IMR-90 (cell line): ENCODE measurements at regions not wholly inside any gene's neighbourhood (a gene's known extent, or its start where the extent isn't known, plus 50 kb on each side); places are given as distances from the start of the nearest gene placed in this dataset.

Source experiments
- ATAC-seq: fragments of 200-7000 bp; cut with Tn5 transposase; 2 replicates; pipeline ENCODE4 v1.9.1; 2020; ENCODE audit warnings: low read depth, mild to moderate bottlenecking, moderate library complexity
- BruUV-seq: library from RNA; stranded (reverse); fragments of 400-500 nt; replicated peaks from 2 replicates; lab custom pipeline; 2021; lab: Mats Ljungman, UMichigan
- CTCF ChIA-PET: fragments of 300-600 bp; formaldehyde crosslinking; extraction: SDS; loops from one replicate; lab custom pipeline; 2021; ENCODE audit warnings: antibody characterized with exemption; lab: Yijun Ruan, JAX
- POLR2A ChIA-PET: fragments of 300-600 bp; sonication (Branson Sonifier 250); formaldehyde crosslinking; loops from one replicate; lab custom pipeline; 2022; ENCODE audit warnings: antibody characterized with exemption; ENCODE audit not compliant: unreplicated experiment; lab: Charles Lee
- DNase-seq: peaks from one replicate; pipeline ENCODE4 v3.0.0; 2013
- H2AFZ ChIP-seq: replicated peaks from 2 replicates; pipeline ENCODE3; 2013; ENCODE audit warnings: low read length, mild to moderate bottlenecking; ENCODE audit not compliant: poor library complexity
- H2AK5ac ChIP-seq: 2 replicates; pipeline ENCODE4 v1.6.1; 2013; ENCODE audit warnings: low read depth, low read length, inconsistent platforms
- H2AK9ac ChIP-seq: replicated peaks from 2 replicates; pipeline ENCODE3; 2013; ENCODE audit warnings: mild to moderate bottlenecking, low read depth, low read length, moderate library complexity; ENCODE audit not compliant: poor library complexity
- H2BK120ac ChIP-seq: 2 replicates; pipeline ENCODE4 v1.6.1; 2013; ENCODE audit warnings: low read depth, low read length, inconsistent platforms
- H2BK15ac ChIP-seq: 3 replicates; pipeline ENCODE4 v1.6.1; 2013; ENCODE audit warnings: low read depth, low read length, inconsistent platforms
- H2BK20ac ChIP-seq: 2 replicates; pipeline ENCODE4 v1.6.1; 2013; ENCODE audit warnings: low read depth, mild to moderate bottlenecking, inconsistent platforms, low read length, moderate library complexity
- H2BK5ac ChIP-seq: 2 replicates; pipeline ENCODE4 v1.6.1; 2013; ENCODE audit warnings: mild to moderate bottlenecking, low read depth, low read length, inconsistent platforms; ENCODE audit not compliant: poor library complexity, severe bottlenecking
- H3K14ac ChIP-seq: replicated peaks from 2 replicates; pipeline ENCODE4 v1.6.1; 2013; ENCODE audit warnings: low read depth, low read length, inconsistent platforms
- H3K18ac ChIP-seq: 2 replicates; pipeline ENCODE4 v1.6.1; 2013; ENCODE audit warnings: low read depth, low read length, control low read depth
- H3K23ac ChIP-seq: 2 replicates; pipeline ENCODE4 v1.6.1; 2013; ENCODE audit warnings: low read depth, low read length, inconsistent platforms
- H3K27ac ChIP-seq: 2 replicates; pipeline ENCODE4 v1.5.1; 2013; ENCODE audit warnings: mild to moderate bottlenecking, control low read depth, low read length; ENCODE audit not compliant: insufficient read depth
- H3K27me3 ChIP-seq: 2 replicates; pipeline ENCODE4 v1.6.1; 2013; ENCODE audit warnings: low read length; ENCODE audit not compliant: control insufficient read depth, insufficient read depth
- H3K36me3 ChIP-seq: 2 replicates; pipeline ENCODE4 v1.6.1; 2013; ENCODE audit warnings: low read length, mixed read lengths; ENCODE audit not compliant: control insufficient read depth, insufficient read depth
- H3K4ac ChIP-seq: 2 replicates; pipeline ENCODE4 v1.6.1; 2013; ENCODE audit warnings: low read depth, low read length, inconsistent platforms
- H3K4me1 ChIP-seq: 2 replicates; pipeline ENCODE4 v1.6.1; 2013; ENCODE audit warnings: low read length, mixed read lengths; ENCODE audit not compliant: control insufficient read depth, insufficient read depth
- H3K4me2 ChIP-seq: 2 replicates; pipeline ENCODE4 v1.6.1; 2013; ENCODE audit warnings: low read depth, mild to moderate bottlenecking, control low read depth, low read length, moderate library complexity
- H3K4me3 ChIP-seq: 2 replicates; pipeline ENCODE4 v1.5.1; 2013; ENCODE audit warnings: low read depth, mild to moderate bottlenecking, control low read depth, low read length, moderate library complexity; ENCODE audit not compliant: insufficient read depth
- H3K56ac ChIP-seq: 2 replicates; pipeline ENCODE4 v1.6.1; 2013; ENCODE audit warnings: low read length, inconsistent platforms; ENCODE audit not compliant: insufficient read depth; ENCODE audit errors: extremely low read depth
- H3K79me1 ChIP-seq, 2 experiments: 2 replicates each; pipeline ENCODE4 v1.6.1; 2013; ENCODE audit warnings: low read length in 2 of 2, inconsistent platforms in 1 of 2, low read depth in 1 of 2
- H3K9ac ChIP-seq: 2 replicates; pipeline ENCODE4 v1.6.1; 2013; ENCODE audit warnings: low read depth, low read length, control low read depth
- H3K9me1 ChIP-seq: 2 replicates; pipeline ENCODE4 v1.6.1; 2013; ENCODE audit warnings: low read length, inconsistent platforms; ENCODE audit not compliant: insufficient read depth
- H3K9me3 ChIP-seq: 2 replicates; pipeline ENCODE4 v1.6.1; 2013; ENCODE audit warnings: low read length; ENCODE audit not compliant: control insufficient read depth, insufficient read depth
- H4K20me1 ChIP-seq: 2 replicates; pipeline ENCODE4 v1.6.1; 2013; ENCODE audit warnings: low read length, inconsistent platforms; ENCODE audit not compliant: insufficient read depth
- H4K5ac ChIP-seq: 2 replicates; pipeline ENCODE4 v1.6.1; 2013; ENCODE audit warnings: mild to moderate bottlenecking, low read depth, low read length, control low read depth
- H4K8ac ChIP-seq, 2 experiments: 2 replicates each; pipeline ENCODE4 v1.6.1; 2013; ENCODE audit warnings: low read depth in 2 of 2, low read length in 2 of 2, control low read depth in 1 of 2, inconsistent platforms in 1 of 2
- H4K91ac ChIP-seq: 2 replicates; pipeline ENCODE4 v1.6.1; 2013; ENCODE audit warnings: low read depth, low read length, inconsistent platforms; ENCODE audit not compliant: insufficient read depth
- CEBPB ChIP-seq: IDR thresholded peaks from 2 replicates; pipeline ENCODE4 v1.6.1; 2012; ENCODE audit warnings: low read depth, low read length, improper control_type of control experiment
- MAFK ChIP-seq: IDR thresholded peaks from 2 replicates; pipeline ENCODE4 v1.6.1; 2012; ENCODE audit warnings: low read depth, low read length, improper control_type of control experiment
- RAD21 ChIP-seq: IDR thresholded peaks from 2 replicates; pipeline ENCODE4 v1.6.1; 2012; ENCODE audit warnings: low read length, improper control_type of control experiment
- RFX5 ChIP-seq: IDR thresholded peaks from 2 replicates; pipeline ENCODE4 v1.8.0; 2012; ENCODE audit warnings: low read depth, mild to moderate bottlenecking, low read length, moderate library complexity
- WGBS, 2 experiments: methylation state at CpG; one replicate each; pipeline versions ENCODE4 v1.1.5 to v1.1.7; 2013; ENCODE audit warnings: missing lambda C conversion rate in 2 of 2; ENCODE audit not compliant: insufficient read length in 1 of 2; ENCODE audit errors: extremely low coverage in 2 of 2; 5-methylcytosine and 5-hydroxymethylcytosine counted together
- dilution Hi-C: fragments of 300-500 bp; cut with HindIII; formaldehyde crosslinking; loops from one replicate; pipeline ENCODE4 v1.14.3; 2018; ENCODE audit warnings: low sequenced_read_pairs; ENCODE audit not compliant: unreplicated experiment
- in situ Hi-C: fragments of 300-500 bp; cut with MboI; formaldehyde crosslinking; loops from 3 replicates; pipeline ENCODE4 v1.14.3; 2019; ENCODE audit warnings: low sequenced_read_pairs, inconsistent platforms, mixed read lengths
- intact Hi-C: fragments of 100-400 bp; cut with micrococcal nuclease; formaldehyde crosslinking; loops from 2 replicates; pipeline ENCODE4 v1.10.0; 2022

- in situ Hi-C loops: no loop called here
- Histone ChIP-seq H3K79me1 (no peaks in the 10 kb centered on the region), H2AK5ac (no peak overlapping the region), H4K91ac (no peak overlapping the region), H3K27me3 (no peaks in the 10 kb centered on the region), H2AK9ac (no peak overlapping the region), H4K8ac (no peak overlapping the region), H4K5ac (no peak overlapping the region), H4K20me1 (no peaks in the 10 kb centered on the region), H3K9me1 (no peaks in the 10 kb centered on the region), H3K14ac (no peak overlapping the region), H3K18ac (no peak overlapping the region), H3K9me3 (no peaks in the 10 kb centered on the region), H2AFZ (no peak overlapping the region), H3K4me3 (no peak overlapping the region), H3K4me1 (no peaks in the 10 kb centered on the region), H2BK15ac (no peak overlapping the region), H2BK20ac (no peak overlapping the region), H2BK120ac (no peak overlapping the region), H3K23ac (no peak overlapping the region), H3K9ac (no peak overlapping the region), H3K27ac (no peak overlapping the region), H3K36me3 (no peaks in the 10 kb centered on the region), H3K4ac (no peak overlapping the region), H3K56ac (no peak overlapping the region), H3K4me2 (no peak overlapping the region), H2BK5ac (no peak overlapping the region)
- intact Hi-C loops: no loop called here
- BruUV-seq: no TSS peak
- CTCF ChIA-PET: no interaction called here
- ATAC-seq (no peak), DNase-seq (no peak)
- POLR2A ChIA-PET: no interaction called here
- dilution Hi-C loops: no loop called here
- TF ChIP-seq RFX5: no peak
- TF ChIP-seq CEBPB: no peak
- TF ChIP-seq RAD21: no peak
- TF ChIP-seq MAFK: no peak
- WGBS, 2 experiments: no CpG with 5 or more reads among the region's 11 CpGs
These were observed 216.0 kb upstream of the TEX13C start for GRCh38 chrX:125103693-125104092.
